Upper lobe of right lung (tissue), 1 donor: ENCODE measurements at regions not wholly inside any gene's neighbourhood (a gene's known extent, or its start where the extent isn't known, plus 50 kb on each side); places are given as distances from the start of the nearest gene placed in this dataset.
"Not testable (repeated sequence)": the region's sequence is repeated elsewhere in the genome, so short reads cannot be mapped to it uniquely, and the experiment has no call there.

Source experiments
- ATAC-seq: fragments of 200-7000 bp; cut with Tn5 transposase; one replicate; pipeline ENCODE4 v1.9.1; 2020; ENCODE audit warnings: mild to moderate bottlenecking, moderate library complexity
- DNase-seq: peaks from one replicate; pipeline ENCODE4 v3.0.0-alpha.2; 2020
- H3K27ac ChIP-seq: fragments of 200-600 bp; one replicate; pipeline ENCODE4 v1.8.0; 2022
- H3K27me3 ChIP-seq: fragments of 200-600 bp; one replicate; pipeline ENCODE4 v1.8.0; 2022; ENCODE audit warnings: mild to moderate bottlenecking
- H3K36me3 ChIP-seq: fragments of 200-600 bp; one replicate; pipeline ENCODE4 v1.8.0; 2022
- H3K4me1 ChIP-seq: fragments of 200-600 bp; one replicate; pipeline ENCODE4 v1.8.0; 2022
- H3K4me3 ChIP-seq: fragments of 200-600 bp; one replicate; pipeline ENCODE4 v1.8.0; 2022; ENCODE audit warnings: mild to moderate bottlenecking
- H3K9me3 ChIP-seq: fragments of 200-600 bp; one replicate; pipeline ENCODE4 v1.8.0; 2022
- CTCF ChIP-seq: fragments of 200-600 bp; IDR thresholded peaks from one replicate; pipeline ENCODE4 v1.8.0; 2022; ENCODE audit warnings: antibody characterized with exemption
- intact Hi-C: fragments of 100-400 bp; cut with DNase I; formaldehyde crosslinking; loops from one replicate; pipeline ENCODE4 v1.11.0; 2022
- donor health status: DM: no; HTN: yes; CAD: no; lungs with severe emphysema.

GRCh38 chr3:759106-759505 lies 333.7 kb upstream of the CNTN6 start:
- DNase-seq (no peak), ATAC-seq (no peak)
- intact Hi-C loops: no loop called here
- Histone ChIP-seq H3K9me3 (no peaks in the 10 kb centered on the region), H3K4me3 (no peak overlapping the region), H3K36me3 (no peaks in the 10 kb centered on the region), H3K27ac (no peak overlapping the region), H3K4me1 (no peaks in the 10 kb centered on the region), H3K27me3 (no peaks in the 10 kb centered on the region)
- TF ChIP-seq CTCF: no peak

GRCh38 chr3:773433-773832 lies 319.4 kb upstream of the CNTN6 start:
- H3K4me1 ChIP-seq, H3K36me3 ChIP-seq, H3K4me3 ChIP-seq, ATAC-seq, H3K27ac ChIP-seq, H3K9me3 ChIP-seq, DNase-seq, H3K27me3 ChIP-seq, intact Hi-C loops: not testable (repeated sequence)

DNA sequence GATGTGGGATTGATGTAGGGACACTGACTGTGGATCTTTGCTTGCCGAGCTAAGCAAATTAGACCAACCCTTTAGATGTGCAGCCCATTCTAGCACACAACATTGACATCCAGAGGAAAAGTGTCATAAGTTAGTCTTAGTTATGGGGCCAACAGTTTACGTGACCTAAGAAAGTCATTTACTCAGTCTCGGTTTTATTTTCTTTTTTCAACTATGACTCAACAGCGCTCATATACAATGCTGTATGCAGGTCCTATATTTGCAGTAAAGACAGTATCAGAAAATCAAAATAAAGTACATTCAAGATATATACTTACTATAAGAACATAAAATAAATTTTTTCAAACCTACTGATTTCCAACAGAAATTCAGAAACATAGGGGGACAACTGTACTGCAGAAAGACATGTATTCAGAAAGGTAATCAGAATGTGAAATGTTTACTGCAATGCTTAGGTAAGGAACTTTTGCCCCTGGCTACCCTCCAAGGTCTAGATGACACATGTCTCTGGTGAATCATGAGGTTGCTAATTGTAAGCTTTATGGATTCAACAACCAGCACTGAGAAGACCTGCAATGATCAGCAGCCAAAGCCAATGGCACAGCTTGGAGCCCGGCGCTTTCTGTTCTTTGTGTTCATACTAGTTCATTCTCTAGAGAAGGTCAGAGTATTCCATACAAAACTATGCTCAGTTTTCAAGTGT lies 317.5 kb upstream of the CNTN6 start:
- H3K4me1 ChIP-seq: no peaks in the 10 kb centered on the region
- H3K27me3 ChIP-seq: no peaks in the 10 kb centered on the region
- intact Hi-C loops: no loop called here
- no peak overlapping the region for H3K27ac ChIP-seq
- TF ChIP-seq CTCF: no peak
- no peak for DNase-seq
- no peaks in the 10 kb centered on the region for H3K36me3 ChIP-seq
- H3K9me3 ChIP-seq: peaks cover 4% of the 10 kb centered on the region
- H3K4me3 ChIP-seq: no peak overlapping the region
- no peak for ATAC-seq

DNA sequence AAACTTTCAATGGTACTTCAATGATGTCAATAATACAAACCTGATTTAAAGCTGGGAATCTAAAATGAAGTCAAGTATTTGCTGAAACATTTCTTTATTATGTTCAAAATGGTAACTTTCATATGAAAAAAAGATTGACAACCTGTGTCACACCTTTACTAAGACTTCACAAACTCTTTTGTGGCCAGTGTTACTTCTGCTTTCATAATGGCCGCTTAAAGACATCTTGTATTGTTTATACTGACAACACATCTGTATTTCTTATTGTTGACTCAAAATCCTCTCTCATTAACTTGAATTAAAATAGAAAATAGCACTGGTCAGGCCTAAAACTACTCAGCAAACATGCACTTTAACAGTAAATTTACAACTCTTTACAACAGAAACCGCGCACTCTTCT lies 312.3 kb upstream of the CNTN6 start:
- DNase-seq (no peak), ATAC-seq (no peak)
- no peaks in the 10 kb centered on the region for H3K36me3 ChIP-seq
- intact Hi-C loops: no loop called here
- H3K27me3 ChIP-seq: no peaks in the 10 kb centered on the region
- H3K9me3 ChIP-seq: peaks cover 4% of the 10 kb centered on the region
- no peak overlapping the region for H3K4me3 ChIP-seq
- no peak for TF ChIP-seq CTCF
- H3K27ac ChIP-seq: no peak overlapping the region
- no peaks in the 10 kb centered on the region for H3K4me1 ChIP-seq

DNA sequence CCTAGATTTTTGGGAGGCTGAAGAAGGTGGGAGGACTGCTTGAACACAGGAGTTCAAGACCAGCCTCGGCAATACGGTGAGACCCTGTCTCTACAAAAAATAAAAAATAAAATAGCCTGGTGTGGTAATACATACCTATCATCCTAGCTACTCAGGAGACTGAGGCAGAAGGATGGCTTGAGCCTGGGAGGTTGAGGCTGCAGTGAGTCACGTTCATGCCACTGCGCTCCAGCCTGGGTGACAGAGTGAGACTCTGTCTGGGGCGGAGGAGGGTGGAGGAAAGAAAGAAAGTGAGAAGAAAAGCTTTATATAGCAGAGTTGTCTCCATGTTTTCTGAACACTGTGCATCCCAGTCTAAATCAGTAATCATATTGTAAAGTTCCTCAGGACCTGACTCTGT lies 301.4 kb upstream of the CNTN6 start:
- DNase-seq: no peak
- H3K27me3 ChIP-seq: no peaks in the 10 kb centered on the region
- TF ChIP-seq CTCF: no peak
- H3K9me3 ChIP-seq: no peaks in the 10 kb centered on the region
- H3K4me1 ChIP-seq: no peaks in the 10 kb centered on the region
- H3K27ac ChIP-seq: no peak overlapping the region
- intact Hi-C loops: no loop called here
- H3K4me3 ChIP-seq: no peak overlapping the region
- no peaks in the 10 kb centered on the region for H3K36me3 ChIP-seq
- no peak for ATAC-seq

GRCh38 chr3:792630-793029 lies 300.2 kb upstream of the CNTN6 start:
- no peak for DNase-seq
- H3K9me3 ChIP-seq: no peaks in the 10 kb centered on the region
- TF ChIP-seq CTCF: no peak
- intact Hi-C loops: no loop called here
- H3K4me1 ChIP-seq: no peaks in the 10 kb centered on the region
- ATAC-seq: no peak
- no peaks in the 10 kb centered on the region for H3K36me3 ChIP-seq
- H3K27me3 ChIP-seq: no peaks in the 10 kb centered on the region
- H3K27ac ChIP-seq: no peak overlapping the region
- H3K4me3 ChIP-seq: no peak overlapping the region
